GM21529 (cell line): ENCODE measurements at regions not wholly inside any gene's neighbourhood (a gene's known extent, or its start where the extent isn't known, plus 50 kb on each side); places are given as distances from the start of the nearest gene placed in this dataset.

Experiments used
- ATAC-seq: cut with Tn5 transposase; IDR thresholded peaks from one replicate; pipeline ENCODE4 v1.9.1; 2021; ENCODE audit not compliant: unreplicated experiment

- ATAC-seq, result no peak
Measured at GRCh38 chr2:106041150-106041549, 153.0 kb downstream of the UXS1 start.

- no peak for ATAC-seq
Measured at GRCh38 chr2:106039634-106040315, 154.3 kb downstream of the UXS1 start.

DNA sequence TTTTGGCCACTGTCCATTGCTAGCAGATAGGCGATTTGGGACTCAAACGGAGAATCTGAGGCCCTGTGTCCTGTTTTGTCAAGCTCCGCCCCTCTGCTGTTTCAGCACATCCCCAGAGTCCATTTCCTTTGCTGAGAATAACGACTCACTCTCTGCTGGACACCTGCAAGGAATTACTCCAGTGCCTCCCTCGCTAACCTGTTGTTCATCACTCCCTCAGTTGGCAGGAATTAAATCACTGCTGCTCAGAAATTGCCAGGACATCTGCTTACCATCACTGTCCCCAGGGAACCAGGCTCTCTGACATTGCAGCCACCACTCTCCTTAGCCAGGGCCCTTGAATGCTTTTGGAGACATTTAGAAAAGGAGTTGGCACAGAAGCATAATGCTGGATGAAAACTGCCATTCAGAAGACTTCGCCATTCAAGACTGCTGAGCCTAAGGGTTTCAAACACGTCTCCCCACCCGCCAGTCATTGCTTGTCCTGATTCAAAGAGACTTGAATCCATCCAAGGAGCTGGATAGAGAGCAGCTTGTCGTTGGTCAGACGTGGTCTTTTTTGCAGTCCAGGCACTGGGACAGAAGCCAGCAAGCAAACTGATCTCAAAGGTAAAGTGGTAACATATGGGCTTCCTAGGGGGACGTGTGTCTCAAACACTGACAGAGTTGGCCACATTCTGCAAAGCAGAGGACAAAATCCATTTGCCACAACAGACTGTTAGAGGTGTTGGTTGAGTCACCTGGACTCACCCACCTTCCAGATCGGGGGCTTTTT lies 155.3 kb downstream of the UXS1 start:
- ATAC-seq, result no peak

DNA sequence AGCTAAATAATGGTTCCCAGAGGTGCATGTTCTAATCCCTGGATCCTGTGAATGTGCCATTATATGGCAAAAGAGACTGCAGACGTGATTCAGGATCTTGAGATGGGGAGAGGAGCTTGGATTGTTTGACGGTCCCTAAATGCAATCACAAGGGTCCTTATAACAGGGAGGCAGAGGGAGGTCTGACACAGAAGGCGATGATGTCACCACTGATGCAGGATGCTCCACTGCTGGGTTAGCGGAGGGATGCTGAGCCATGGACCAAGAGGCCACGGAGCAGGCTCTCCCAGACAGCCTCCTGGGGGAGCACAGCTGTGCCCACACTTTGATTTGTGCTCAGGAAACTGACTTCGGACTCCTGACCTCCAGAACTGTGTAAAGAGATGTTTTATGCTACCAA lies 156.2 kb downstream of the UXS1 start:
- no peak for ATAC-seq

- ATAC-seq, result no peak
Measured at GRCh38 chr2:106037262-106037661, 156.8 kb downstream of the UXS1 start.

GRCh38 chr2:106034325-106034724 lies 159.8 kb downstream of the UXS1 start:
- ATAC-seq, result no peak

DNA sequence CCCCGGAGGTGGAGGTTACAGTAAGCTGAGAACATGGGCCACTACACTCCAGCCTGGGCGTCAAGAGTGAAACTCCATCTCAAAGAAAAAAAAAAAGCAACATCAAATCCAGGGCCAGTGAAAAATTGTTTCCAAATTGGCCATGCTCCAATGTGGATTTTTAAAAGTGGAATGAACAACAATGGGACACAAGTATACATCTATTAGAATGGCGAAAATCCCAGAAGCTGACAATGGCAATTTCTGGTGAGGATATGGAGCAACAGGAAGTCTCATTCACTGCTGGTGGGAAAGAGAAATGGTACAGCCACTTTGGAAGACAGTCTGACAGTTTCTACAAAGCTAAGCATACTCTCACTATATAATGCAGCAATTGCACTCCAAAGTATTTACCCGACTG lies 161.4 kb downstream of the UXS1 start:
- ATAC-seq, result no peak

DNA sequence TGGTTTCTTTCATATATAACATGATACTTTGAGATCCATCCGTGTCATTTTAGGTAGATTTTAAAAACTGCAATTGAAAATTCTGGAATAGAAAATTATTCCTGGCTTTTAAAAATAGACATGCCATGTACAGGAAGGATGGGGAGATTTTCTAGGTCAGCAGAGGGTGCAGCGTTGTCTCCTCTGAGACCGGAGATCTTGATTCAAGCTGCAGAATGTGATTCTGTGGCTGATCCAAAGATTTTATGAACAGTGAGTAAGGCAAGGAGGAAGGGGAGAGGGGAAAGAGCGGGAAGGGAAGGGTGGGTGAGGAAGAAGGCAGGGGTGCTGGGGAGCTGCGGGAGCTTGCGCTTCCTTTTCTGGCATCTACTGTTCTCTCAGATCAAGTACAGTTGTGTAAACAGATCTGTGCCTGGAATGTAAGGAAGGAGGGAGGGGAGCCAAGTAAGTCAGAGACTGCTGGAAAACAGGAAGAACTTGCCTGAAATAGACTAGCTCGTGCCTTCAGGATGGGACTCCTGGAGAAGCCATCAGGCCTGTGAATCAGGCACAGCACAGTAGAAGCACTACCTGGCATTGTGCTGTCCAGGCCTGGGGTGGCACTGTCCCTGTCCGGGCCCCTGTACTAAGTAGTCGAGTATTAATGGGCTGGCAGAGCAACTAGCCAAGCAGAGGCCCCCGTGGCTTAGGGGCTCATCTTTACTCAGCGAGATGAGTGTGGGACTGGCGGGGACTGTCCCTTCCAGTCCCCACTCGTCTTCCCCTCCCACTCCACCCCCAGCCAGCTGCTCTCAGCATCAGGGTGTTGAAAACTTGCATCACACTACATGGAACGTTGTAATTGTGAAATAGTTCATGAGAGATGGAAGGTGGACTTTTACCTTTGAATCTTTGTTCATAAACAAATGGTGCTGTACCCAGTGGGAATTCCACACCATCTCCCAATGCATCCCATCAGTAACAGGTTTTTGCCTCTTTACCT lies 163.5 kb downstream of the UXS1 start:
- peak; percentile 70 for ATAC-seq

DNA sequence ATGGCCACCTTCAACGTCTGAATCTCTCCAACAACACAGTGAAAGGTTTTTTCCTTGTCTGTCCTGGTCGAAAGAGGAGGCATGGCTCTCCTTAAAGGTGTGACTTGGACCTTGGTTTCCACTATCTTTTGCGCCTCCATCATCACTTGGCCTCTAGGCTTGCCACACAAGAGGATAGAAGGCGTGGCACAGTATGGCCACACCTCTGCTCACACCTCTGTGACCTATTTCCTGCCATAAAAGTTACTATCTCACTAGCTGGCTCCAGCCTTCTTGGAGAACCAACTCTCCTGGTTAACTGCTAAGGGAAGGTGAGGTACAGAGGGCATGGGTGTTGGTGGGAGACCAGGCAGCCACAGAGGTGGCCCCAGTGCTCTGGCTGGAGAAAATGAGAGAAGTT lies 165.9 kb downstream of the UXS1 start:
- ATAC-seq, result no peak

- no peak for ATAC-seq
Measured at GRCh38 chr2:106026271-106027190, 167.6 kb downstream of the UXS1 start.

DNA sequence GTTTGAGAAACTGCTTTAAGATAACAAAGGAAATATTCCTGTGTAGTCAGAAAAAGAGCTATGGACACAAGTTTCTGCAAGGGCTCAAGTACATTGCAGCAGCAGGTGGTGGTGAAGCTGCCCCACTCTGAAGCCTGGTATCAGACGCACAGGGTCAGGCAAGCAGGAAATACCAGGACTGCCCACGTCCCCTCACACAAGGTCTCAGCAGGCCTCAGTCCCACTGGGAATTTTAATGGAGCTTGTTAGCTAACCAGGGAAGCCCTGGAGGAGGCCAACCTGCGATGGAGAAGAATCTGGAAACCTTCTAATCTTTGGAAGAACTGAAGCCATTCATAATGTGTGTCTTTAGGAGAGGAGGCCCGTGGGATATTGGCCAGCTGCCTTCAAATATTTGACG lies 168.3 kb downstream of the UXS1 start:
- ATAC-seq, result no peak

DNA sequence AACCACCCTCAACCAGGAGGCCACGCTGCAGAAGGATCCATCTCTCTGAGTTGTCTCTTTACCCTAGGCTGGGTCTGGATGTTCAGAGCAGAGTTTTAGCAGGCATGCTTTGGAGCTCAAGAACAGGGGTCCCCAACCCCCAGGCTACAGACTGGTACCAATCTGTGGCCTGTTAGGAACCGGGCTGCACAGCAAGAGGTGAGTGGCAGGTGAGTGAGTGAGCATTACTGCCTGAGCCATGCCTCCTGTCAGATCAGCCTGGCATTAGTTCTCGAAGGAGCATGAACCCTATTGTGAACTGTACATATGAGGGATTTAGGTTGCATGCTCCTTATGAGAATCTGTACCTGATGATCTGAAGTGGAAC lies 172.5 kb downstream of the UXS1 start:
- ATAC-seq, result no peak

DNA sequence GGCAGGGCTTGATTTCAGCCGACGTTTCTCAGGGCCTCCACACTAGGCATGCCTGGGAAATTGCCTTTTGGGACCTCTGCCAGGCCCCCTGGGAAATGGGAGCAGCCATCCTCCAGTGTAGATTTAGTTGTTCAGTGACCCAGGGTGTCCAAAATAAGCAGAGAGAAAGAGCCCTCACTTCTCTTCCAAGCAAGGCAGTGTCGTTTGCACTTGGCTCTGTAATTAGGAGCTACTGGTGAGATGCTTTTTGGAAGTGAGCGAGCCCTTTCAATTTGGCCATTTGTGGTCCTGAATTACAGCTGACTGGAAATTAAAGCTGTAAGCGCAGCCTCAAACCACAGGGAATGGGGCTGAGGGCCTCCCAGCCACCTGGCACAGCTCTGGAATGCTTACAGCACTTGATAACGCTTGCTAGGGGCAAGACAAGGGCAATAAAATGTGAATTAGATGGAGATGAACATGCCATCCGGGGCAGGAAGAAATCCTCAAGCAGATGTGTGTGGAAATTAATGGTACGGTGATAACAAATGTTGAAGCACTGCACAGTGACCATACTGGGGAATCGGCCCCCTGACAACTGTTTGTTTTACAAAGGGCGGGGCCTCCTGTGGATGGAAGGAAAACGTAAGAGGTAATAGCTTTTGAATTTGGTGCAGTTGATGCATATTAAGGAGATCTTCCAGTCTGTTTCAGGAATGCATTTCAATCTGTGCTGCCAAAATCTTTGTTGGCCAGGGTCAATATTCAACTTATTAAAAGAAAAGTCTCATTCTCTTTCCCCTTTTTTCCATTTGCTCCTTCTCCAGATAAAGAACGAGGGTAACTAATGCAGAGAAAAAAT lies 173.1 kb downstream of the UXS1 start:
- no peak for ATAC-seq

DNA sequence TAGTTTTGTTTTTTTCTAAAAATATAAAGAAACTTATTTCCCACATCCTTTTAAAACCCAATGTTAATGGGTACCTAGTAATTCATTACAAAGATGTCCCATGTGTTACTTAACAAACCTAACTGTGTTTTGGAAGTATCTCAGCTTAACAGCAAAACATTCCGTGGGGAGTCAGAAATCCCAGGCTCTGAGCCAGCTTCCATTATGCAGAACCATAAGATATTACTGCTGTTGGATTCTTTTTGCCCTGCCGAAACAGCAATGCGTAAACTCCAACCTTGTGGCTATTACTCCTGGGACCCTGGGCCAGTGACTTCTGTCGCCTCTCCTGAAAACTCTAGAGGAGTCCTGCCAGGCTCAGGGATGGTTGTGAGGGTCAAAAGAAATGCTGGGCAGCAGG lies 174.1 kb downstream of the UXS1 start:
- ATAC-seq, result no peak

DNA sequence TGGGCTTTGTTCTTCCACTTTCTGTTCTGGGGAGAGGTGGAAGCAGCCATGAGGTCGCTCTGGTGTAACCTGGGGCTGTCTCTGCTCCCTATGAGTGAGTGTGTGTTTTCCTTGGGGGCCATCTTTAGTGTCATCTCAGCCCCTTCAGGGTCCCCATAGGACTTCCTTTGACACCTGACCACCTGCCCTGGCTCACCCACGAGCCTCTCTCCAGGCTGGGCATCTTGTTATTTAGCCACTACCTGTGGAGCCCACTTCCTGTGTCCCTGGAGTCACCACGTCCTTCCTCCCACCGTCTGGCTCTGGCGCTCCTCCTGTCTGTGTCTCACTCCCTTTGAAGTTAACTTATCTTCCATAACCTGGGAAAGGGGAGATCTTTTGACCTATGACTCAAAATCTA lies 176.0 kb downstream of the UXS1 start:
- ATAC-seq, result no peak

DNA sequence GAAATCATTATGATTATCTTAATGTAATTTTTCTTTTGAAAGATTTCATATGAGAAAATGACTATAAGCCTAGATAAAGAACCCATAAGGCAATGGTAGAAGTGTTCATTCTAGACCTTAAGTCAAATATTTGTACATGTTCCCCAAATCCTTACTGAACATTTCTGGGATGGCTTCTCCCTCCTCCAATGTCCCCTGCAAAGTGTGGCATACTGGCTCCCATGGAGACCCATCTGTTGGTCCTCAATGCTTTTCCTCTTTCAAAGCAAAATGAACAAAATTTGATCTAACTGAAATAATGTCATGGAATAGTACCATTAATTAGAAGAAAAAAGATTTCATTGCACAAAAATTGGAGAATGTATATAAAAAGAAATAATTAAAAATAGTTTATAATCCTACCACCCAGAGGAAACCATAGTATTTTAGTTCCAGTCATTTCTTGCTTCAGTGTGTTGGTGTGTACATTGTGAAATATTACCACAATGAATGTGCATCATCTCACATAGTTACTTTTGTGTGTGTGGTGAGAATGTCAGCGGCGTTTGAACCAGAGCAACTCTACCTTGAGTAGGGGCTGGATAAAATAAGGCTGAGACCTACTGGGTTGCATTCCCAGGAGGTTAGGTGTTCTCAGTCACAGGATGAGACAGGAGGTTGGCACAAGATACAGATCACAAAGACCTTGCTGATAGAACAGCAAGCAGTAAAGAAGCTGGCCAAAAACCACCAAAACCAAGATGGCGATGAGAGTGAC lies 181.3 kb downstream of the UXS1 start:
- ATAC-seq, result no peak

DNA sequence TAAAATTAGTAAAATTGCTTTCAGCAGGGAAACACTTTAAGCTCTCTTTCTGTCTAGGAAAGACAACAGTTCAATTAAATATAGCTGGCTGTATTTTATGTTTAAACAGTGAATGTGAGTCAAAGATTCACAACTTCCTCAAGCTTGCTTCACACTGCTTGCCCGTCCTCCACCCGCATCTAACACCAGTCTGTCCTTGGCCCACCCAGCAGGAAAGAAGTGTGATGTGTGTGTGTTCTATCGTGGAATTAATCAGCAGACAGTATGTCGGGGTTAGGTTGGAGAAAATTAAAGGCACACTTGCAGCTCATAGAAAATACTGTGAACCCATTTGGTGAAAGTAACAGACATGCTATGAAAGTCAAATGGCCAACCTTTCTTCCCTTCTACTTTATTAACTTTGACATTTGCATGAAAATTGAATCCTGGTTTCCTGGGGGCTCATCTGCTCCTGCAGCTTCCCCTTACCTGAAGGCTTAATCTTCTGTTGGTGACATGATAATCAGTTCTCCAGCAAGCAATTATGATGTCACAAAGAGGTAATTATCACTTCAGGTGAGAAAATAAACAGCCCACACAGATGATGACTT lies 182.0 kb downstream of the UXS1 start:
- no peak for ATAC-seq

- ATAC-seq, result no peak
Measured at GRCh38 chr2:106011380-106011779, 182.7 kb downstream of the UXS1 start.
